T47D (cell line): ENCODE measurements at regions not wholly inside any gene's neighbourhood (a gene's known extent, or its start where the extent isn't known, plus 50 kb on each side); places are given as distances from the start of the nearest gene placed in this dataset.
"Not testable (repeated sequence)": the region's sequence is repeated elsewhere in the genome, so short reads cannot be mapped to it uniquely, and the experiment has no call there.

Experiments
- DNase-seq, 2 experiments: peaks; one replicate each; pipeline versions ENCODE4 v3.0.0 to v3.0.0-alpha.2; 2011 to 2012; ENCODE audit warnings: low read depth in 1 of 2, low spot score in 1 of 2
- JUND ChIP-seq: IDR thresholded peaks from 2 replicates; pipeline ENCODE4 v1.6.1; 2012; ENCODE audit warnings: low read depth
- in situ Hi-C: cut with HindIII; loops from 2 replicates; pipeline ENCODE4 v1.10.0; 2016; ENCODE audit warnings: low sequenced_read_pairs, low pct_unique_long_range_greater_than_20kb

DNA sequence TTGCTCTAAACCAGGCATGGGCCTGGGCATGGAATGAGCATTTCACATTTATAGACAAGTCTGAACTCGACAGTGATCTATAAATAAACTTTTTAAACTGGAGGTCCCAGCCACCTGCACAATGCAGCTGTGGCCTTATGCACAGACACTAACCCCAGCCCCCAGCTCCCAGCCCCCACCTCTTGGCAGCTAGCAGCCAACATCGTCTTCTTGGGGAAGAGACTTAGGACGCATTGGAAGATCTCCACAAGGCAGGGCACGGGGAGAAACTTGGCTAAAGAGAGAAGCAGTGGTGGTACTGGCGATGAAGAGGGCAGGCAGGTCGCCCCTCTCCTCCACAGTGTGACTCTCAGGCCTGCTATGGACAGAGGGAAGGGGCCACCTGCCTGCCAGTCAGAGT, 213.2 kb downstream of the ANAPC1 start:
- in situ Hi-C loops, result no loop called here
- no peak for DNase-seq
- no peak for TF ChIP-seq JUND

DNA sequence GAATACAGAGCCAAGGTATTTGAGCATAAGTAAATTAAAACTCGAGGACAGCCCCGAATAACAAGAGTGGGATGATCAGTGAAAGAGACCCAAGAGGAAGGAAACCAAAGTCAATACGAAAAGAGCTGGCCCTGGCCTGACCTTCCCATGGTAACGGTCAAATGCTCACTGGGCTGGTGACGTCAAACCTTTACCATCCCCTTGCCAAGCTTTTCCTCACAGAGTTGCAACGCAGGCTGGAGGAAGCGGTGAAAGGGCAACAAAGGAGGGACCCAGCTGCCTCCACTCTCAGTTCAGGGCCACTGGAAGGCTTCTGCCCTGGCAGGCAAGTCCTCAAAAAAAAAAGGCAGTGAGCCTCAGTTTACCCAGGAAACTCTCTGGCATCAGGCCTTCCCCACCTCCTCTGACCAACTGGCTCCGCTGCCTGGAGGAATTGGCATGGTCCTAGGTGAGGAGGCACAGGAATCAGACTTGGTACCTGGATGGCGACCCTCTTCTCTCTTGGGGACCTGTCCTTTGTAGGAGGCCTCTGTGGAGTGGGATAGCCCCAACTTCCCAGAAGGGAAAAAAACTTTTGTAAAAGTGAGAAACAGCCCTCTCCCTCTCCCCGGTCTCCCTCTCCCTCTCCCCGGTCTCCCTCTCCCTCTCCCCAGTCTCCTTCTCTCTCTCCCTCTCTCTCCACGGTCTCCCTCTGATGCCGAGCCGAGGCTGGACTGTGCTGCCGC, 212.4 kb downstream of the ANAPC1 start:
- no peak for DNase-seq
- no peak for TF ChIP-seq JUND
- in situ Hi-C loops, result no loop called here

DNA sequence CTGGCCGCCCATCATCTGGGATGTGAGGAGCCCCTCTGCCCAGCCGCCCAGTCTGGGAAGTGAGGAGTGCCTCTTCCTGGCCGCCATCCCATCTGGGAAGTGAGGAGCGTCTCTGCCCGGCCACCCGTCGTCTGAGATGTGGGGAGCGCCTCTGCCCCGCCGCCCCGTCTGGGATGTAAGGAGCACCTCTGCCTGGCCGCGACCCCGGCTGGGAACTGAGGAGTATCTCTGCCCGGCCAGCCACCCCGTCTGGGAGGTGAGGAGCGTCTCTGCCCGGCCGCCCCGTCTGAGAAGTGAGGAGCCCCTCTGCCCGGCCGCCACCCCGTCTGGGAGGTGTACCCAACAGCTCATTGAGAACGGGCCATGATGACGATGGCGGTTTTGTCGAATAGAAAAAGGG, 211.4 kb downstream of the ANAPC1 start:
- in situ Hi-C loops, DNase-seq: not testable (repeated sequence)

DNA sequence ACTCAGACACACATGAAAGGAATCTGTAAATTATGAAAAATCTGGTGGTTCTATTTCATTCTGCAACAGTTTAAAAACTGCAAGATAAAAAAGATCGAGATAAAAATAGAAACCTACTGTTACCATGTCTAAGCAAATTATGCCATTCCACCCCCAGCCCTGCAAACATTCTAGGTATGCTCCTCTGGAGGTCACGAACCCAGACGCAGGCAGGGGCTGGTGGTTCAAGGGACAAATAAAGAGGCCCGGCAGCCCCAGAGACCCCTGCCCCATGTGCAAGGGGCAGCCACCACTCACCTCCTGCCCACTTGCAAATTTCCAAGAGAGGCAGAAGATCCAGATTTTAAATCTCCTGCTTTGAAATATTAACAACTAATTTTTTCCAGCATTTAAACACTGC, 210.5 kb downstream of the ANAPC1 start:
- in situ Hi-C loops, result no loop called here
- DNase-seq, result no peak
- TF ChIP-seq JUND, result no peak

DNA sequence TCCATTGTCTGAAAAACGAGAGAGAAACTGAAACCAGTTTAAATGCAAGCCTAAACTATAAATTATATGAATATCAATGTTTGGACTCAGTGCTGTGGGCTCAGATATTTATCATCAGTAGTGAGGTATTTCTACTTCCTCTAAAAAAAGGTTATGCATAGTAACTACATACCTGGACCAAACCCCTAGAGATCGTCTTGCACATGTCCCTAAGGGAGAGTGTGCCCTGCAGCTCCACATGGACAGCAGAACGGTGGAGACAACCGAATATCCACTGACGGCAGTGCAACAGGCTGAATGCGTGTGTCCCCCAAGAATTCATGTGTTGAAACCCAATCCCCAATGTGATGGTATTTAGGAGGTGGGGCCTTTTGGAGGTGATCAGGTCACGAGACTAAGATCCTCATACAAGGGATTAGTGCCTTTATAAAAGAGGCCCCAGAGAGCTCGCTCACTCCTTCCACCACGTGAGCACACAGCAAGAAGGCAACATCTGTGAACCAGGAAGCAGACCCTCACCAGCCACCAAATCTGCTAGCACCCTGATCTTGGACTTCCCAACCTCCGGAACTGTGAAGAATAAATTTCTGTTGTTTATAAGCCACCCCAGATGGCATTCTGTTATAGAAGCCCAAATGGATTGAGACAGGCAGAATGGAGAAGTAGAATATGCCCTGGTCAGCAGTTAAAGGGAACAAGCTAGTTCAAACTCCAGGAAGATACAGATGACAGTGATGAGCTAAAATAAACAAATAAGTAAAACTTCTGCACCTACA, 208.4 kb downstream of the ANAPC1 start:
- no peak for TF ChIP-seq JUND
- in situ Hi-C loops, result no loop called here
- DNase-seq, result no peak

DNA sequence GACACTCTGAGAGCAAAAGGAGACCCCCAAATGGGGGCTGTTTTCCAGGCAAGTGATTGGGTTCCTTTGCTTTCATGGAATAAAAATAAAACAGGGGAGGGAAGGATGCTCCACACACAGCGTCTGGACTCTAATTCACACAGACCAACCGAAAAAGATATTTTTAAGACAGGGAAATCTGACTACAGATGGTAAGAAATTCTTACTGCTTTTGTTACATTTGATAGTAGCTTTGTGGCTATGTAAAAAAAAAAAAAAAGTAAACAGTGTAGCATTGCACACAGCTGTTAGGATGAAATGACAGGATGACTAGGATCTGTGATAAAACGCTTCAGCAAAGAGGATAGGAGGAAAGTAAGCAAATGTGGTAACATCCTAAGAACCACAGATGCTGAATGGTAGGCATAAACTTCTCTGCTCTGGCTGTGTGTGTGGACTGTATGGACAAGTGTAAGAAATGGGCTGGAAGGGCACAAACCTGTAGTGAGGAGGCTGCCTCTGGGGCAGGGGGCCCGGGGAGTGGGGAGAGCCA, 207.6 kb downstream of the ANAPC1 start:
- in situ Hi-C loops, result no loop called here
- DNase-seq, result no peak
- TF ChIP-seq JUND, result no peak

DNA sequence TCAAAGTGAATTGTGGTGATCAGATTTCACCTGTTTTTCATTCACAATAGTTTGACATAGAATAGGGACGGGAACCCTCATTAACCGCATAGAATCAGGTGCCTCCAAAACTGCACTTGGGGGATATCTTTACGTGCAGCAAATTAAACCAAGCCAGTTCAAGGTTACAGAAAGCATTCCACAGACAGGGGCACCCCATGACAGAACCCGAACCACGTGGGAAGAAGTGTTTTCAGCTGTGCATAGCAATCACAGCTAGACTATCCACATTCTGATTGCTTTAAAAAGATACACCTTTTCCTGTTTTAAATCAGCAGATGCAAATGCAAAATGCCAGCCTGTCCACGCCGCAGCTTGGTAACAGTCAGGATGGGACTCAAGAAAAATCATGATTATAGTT, 205.8 kb downstream of the ANAPC1 start:
- DNase-seq, result no peak
- TF ChIP-seq JUND, result no peak
- in situ Hi-C loops, result no loop called here

DNA sequence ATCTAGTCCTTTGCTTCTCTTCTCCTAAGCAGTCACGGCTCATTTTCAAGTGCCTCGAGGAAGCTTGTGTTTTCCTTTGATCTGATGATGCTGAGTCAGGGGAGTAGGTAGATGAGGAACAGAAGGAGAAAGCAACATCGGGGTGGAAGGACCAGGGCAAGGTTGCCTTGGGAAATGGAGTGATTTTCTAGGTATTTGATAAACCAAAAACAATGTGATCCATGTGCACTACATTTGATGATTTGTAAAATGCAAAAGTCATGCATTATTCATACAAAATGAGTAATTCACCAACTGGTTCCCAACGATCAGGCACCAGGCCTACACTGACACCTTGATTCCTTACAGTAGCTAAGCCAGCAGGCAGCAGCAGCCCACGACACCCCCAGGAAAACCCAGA, 205.3 kb downstream of the ANAPC1 start:
- no peak for TF ChIP-seq JUND
- no peak for DNase-seq
- in situ Hi-C loops, result no loop called here

DNA sequence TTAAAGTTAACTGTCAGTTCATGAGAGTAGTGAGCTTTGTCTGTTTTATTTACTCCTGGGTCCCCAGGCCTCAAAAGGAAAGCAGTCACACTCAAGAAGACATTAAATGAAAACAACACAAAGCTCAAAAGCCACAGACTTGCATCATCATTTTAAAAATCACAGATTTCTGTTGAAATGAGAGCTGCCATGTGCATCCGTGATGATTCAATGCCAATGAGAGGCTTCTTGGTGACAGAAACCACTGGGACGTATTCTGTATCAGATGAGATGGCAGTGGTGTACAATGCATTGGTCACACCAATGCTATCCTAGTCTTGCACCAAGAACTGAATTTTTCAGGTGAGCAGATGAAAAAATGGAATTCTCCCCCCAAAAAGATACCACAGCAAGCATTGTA, 204.8 kb downstream of the ANAPC1 start:
- no peak for TF ChIP-seq JUND
- in situ Hi-C loops, result no loop called here
- DNase-seq, result no peak

DNA sequence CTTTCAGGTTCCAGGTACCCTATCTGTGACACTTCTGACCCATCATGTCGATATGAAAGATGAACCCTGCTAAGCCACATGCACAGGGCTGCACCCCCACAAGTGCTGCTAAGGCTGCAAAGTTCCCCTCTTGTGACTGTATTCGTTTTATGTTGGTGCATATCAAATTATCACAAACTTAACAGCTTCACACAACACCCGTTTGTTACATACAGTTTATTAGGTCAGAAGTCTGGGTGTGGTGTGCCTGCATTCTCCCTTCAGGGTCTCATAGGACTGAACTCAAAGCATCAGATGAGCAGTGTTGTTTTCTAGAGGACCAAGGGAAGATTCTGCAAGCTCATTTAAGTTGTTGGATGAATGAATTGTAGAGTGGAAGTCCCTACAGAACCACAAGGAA, 199.4 kb downstream of the ANAPC1 start:
- DNase-seq, result no peak
- in situ Hi-C loops, result no loop called here
- TF ChIP-seq JUND, result no peak

DNA sequence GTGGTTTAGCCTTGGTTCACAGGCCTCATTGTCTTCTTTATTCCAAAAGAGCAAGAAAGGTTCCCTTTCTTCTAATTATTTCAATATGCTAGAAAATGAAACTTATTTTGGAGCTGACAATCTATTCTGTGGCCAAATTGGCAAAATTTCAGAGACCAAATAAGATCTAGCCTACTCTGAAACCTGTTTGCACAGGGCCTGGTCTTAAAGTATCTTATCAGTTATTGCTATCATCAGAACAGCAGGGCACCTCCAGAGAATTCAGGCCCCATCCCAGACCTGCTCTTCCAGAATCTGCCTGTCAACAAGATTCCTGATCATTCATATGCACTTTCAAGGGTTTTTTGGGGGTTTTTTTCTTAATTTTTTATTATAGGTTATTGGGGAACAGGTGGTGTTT, 198.7 kb downstream of the ANAPC1 start:
- in situ Hi-C loops, result no loop called here
- TF ChIP-seq JUND, result no peak
- DNase-seq, result no peak

DNA sequence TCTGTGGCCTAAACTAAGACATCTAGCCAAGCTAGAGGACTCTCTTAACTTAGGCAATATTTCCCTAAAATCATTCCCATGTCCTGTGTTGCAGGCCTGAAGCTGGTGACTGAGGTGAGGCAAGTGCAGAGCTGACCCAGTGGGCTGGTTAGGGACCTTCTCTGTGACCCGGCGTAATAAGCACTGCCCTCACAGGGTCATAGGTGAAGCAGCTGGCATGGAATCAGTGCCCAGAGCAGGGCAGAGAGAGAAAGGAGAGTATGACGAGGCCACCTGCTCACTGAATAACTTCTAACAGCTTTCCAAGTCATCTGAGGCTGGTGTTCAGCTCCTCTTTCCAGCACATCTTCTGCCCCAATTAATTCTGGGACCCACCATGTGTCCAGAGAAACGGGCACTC, 197.0 kb downstream of the ANAPC1 start:
- in situ Hi-C loops, result no loop called here
- TF ChIP-seq JUND, result no peak
- DNase-seq, result no peak

DNA sequence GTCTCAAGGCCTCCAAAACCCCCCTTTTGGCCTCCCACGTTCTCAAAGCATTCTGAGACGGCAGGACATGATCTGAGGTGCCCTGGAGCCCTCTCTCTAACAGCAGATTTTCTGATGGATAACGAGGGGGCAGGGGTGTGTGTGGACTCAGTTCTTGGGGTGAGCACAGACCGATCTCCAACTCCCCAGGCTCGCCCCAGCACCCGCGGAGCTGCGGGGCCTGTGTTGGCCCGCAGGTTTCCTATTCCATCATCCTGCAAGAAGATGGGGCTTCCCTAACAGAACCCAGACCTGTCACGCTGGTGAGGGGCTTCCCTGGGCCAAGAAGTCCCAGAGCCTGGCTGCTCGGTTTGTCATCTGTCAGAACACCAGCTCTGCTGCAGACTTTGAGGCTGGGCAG, 196.1 kb downstream of the ANAPC1 start:
- DNase-seq, result no peak
- in situ Hi-C loops, result no loop called here
- no peak for TF ChIP-seq JUND
